NB4 (cell line): ENCODE measurements at regions not wholly inside any gene's neighbourhood (a gene's known extent, or its start where the extent isn't known, plus 50 kb on each side); places are given as distances from the start of the nearest gene placed in this dataset.

Experiments
- DNase-seq: peaks from one replicate; pipeline ENCODE4 v3.0.0; 2010; ENCODE audit warnings: low read depth
- H3K4me3 ChIP-seq: one replicate; pipeline ENCODE4 v1.5.1; 2011; ENCODE audit warnings: mild to moderate bottlenecking, low read depth, low read length, moderate library complexity
- MYC ChIP-seq: IDR thresholded peaks from 2 replicates; pipeline ENCODE4 v1.6.1; 2011; ENCODE audit warnings: low read depth, low read length
- POLR2A ChIP-seq: IDR thresholded peaks from 2 replicates; pipeline ENCODE4 v1.6.1; 2011; ENCODE audit warnings: mild to moderate bottlenecking; ENCODE audit not compliant: insufficient read length; ENCODE audit errors: extremely low read depth
- TF ChIP-seq, protein P1 (sequence below): IDR thresholded peaks from 2 replicates; pipeline ENCODE4 v1.6.1; 2011; ENCODE audit warnings: low read depth, low read length
- TF ChIP-seq, protein P2 (sequence below): IDR thresholded peaks from one replicate; pipeline ENCODE4 v1.5.1; 2012; ENCODE audit warnings: low read depth, low read length

DNA sequence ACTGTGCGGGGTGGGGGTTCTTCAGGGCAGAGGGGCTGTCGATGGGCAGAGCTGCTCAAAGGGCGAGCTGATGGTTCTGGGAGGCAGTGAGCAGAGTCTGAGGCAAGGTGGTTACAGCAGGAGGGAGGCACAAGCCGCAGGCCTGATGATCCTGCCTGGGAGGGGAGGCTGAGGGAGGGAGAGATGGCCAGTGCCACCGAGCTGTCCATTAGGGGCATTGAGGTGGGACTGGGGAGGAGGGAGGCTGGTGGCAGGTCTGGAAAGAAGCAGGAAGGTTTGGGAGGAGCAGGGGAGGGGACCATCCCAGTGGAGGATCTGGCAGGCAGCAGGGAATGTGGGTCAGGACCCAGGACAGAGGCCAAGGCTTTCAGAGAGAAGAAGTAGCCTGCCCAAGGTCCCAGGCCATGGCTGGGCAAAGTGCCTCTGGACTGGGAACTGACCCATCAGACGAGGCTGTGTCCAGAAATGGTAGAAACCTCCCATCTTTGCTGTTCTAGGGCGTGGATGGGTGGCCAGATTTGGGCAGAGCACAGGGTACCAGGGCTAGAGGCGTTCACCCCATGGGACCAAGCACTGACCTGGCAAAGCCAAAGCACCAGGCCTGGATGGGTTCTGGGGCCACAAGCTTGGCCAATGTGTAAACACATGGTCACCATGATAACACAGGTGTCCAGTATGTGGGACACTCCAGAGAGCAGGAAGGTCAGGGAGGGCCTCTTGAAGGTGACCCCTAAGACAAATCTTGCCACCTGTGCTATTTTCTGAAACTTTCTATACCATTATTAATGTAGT is 55.5 kb downstream of the INHBB start:
- no peak overlapping the region for H3K4me3 ChIP-seq
- DNase-seq: no peak
- TF ChIP-seq POLR2A: no peak

DNA sequence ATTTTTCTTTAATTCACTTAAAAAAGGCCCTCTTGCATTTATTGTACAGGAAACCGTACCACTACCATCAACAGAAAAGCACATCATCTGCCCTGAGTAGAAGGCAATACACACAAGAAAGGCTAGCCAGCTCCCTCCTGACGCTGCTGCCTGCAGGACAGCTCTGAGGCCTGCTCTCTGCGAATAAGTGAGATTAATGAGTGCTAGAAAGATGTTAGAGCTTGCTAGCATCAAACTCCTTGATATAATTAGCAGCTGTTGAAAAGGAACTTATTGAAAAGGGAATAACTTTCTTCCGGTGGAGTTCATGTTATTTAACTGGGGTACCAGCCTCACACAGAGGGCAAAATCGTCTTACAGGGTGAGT is 56.1 kb downstream of the INHBB start:
- TF ChIP-seq MYC (no peak), POLR2A (no peak)
- TF ChIP-seq, protein P1, sequence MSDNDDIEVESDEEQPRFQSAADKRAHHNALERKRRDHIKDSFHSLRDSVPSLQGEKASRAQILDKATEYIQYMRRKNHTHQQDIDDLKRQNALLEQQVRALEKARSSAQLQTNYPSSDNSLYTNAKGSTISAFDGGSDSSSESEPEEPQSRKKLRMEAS: no peak
- TF ChIP-seq, protein P2, sequence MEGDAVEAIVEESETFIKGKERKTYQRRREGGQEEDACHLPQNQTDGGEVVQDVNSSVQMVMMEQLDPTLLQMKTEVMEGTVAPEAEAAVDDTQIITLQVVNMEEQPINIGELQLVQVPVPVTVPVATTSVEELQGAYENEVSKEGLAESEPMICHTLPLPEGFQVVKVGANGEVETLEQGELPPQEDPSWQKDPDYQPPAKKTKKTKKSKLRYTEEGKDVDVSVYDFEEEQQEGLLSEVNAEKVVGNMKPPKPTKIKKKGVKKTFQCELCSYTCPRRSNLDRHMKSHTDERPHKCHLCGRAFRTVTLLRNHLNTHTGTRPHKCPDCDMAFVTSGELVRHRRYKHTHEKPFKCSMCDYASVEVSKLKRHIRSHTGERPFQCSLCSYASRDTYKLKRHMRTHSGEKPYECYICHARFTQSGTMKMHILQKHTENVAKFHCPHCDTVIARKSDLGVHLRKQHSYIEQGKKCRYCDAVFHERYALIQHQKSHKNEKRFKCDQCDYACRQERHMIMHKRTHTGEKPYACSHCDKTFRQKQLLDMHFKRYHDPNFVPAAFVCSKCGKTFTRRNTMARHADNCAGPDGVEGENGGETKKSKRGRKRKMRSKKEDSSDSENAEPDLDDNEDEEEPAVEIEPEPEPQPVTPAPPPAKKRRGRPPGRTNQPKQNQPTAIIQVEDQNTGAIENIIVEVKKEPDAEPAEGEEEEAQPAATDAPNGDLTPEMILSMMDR: no peak
- no peak overlapping the region for H3K4me3 ChIP-seq
- no peak for DNase-seq

DNA sequence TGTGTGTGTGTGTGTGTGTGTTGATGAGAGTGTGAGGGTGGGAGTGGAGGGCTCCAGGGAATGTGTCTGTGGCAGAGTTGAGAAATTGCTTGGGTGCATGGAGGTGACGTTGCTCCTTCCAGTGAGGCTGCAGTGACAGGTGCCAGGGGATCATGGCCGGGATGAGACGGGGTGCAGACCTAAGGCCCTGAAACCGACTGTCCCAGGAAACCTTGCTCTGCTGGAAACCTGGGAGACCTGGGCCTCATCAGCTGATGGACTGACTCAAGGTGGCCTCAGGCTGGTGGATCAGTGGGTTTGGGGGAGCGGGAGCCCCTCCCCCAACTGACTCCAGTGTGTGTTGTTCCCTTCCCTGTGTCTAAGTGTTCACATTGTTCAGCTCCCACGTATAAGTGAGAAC is 56.6 kb downstream of the INHBB start:
- H3K4me3 ChIP-seq: no peak overlapping the region
- TF ChIP-seq, protein P2: no peak
- TF ChIP-seq MYC (no peak), POLR2A (no peak)
- TF ChIP-seq, protein P1: no peak
- DNase-seq: no peak

DNA sequence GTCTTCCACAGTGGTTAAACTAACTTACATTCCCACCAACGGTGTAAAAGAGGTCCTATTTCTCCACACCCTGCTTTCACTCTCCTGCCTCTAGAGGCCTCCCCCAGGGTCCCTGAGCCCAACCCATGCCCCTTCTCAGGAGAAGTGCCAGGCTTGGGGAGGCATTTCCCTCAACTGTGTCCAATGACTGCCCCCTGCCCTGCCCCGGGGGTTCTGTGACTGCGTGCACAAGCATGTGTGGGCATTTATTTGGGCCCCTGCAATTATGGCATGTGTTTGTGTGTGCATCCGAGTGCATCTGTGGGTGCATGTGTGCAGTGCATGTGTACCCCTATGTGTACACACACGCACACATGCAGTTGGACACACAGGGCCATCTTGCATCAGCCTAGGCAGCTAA is 57.3 kb downstream of the INHBB start:
- H3K4me3 ChIP-seq: no peak overlapping the region
- TF ChIP-seq MYC (no peak), POLR2A (no peak)
- TF ChIP-seq, protein P1: no peak
- TF ChIP-seq, protein P2: no peak
- no peak for DNase-seq

DNA sequence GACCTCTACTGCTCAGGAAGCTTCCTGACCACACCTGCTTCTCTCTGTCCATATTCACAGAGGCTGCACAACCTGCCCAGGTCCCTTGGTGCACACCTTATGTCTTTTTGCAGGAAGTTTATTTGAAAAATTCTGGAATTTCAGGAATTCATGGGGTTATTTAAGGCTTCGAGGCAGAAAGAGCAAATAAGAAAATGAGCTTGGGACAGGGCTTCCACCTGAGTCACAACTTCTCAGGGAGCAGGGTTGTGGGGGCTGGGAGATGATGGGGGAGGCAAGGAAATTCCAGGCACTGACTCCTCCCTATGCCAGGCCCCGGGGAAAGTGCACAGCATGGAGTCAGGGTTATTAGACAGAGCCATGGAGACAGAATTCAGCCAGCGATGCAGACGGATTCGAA is 57.7 kb downstream of the INHBB start:
- DNase-seq: no peak
- TF ChIP-seq POLR2A (no peak), MYC (no peak)
- TF ChIP-seq, protein P1: no peak
- TF ChIP-seq, protein P2: no peak
- H3K4me3 ChIP-seq: no peak overlapping the region

DNA sequence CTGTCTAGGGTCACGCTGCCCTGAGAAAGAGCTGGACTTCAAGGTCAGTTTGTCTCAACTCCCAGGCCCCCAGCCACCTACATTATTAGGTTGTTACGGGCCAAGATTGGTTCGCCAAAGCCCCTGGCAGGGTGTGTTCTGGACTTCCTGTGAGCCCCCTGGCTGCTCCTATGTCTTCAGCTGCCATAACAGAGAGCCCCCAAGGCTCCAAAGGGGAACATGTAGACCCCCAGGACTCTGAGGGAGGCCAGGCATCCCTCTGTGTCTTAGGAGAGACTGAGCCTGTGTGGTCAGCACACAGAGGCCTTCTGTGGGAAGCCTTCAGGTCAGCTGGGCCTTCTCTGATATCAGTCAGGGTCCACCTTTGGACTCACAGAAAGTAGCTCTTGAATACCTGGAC is 58.3 kb downstream of the INHBB start:
- H3K4me3 ChIP-seq: no peak overlapping the region
- DNase-seq: no peak
- no peak for TF ChIP-seq MYC
- TF ChIP-seq POLR2A: no peak
- TF ChIP-seq, protein P1: no peak
- TF ChIP-seq, protein P2: no peak
